Esophagus squamous epithelium (tissue), 4 donors: ENCODE measurements at regions not wholly inside any gene's neighbourhood (a gene's known extent, or its start where the extent isn't known, plus 50 kb on each side); places are given as distances from the start of the nearest gene placed in this dataset.

Experiments used
- CTCF ChIP-seq, 6 experiments: fragments of 450-650 bp in 4 of 6; fragments of 200-600 bp in 2 of 6; sonication (generic) in 2 of 6; IDR thresholded peaks; one replicate each; pipeline ENCODE4 v1.5.1; 2016 to 2019; ENCODE audit warnings: antibody characterized with exemption in 6 of 6, mild to moderate bottlenecking in 4 of 6, moderate library complexity in 4 of 6
- POLR2A ChIP-seq, 4 donors: fragments of 450-650 bp; IDR thresholded peaks; one replicate each; pipeline ENCODE4 v1.6.1; 2017; ENCODE audit warnings: antibody characterized with exemption in 4 of 4, mild to moderate bottlenecking in 4 of 4, moderate library complexity in 3 of 4

GRCh38 chr10:111968647-111969046 lies 214.9 kb downstream of the GPAM start:
- TF ChIP-seq CTCF (IDR thresholded peaks at IDR 0.05), result no peak
- TF ChIP-seq POLR2A (IDR thresholded peaks at IDR 0.05), result no peak
